Mesodermal cell (in vitro differentiated cells): ENCODE measurements at regions not wholly inside any gene's neighbourhood (a gene's known extent, or its start where the extent isn't known, plus 50 kb on each side); places are given as distances from the start of the nearest gene placed in this dataset.

Experiments
- H3K27ac ChIP-seq: 2 replicates; pipeline ENCODE4 v1.7.0; 2013; ENCODE audit warnings: mild to moderate bottlenecking, low read depth, low read length, moderate library complexity; ENCODE audit not compliant: severe bottlenecking
- H3K36me3 ChIP-seq: 2 replicates; pipeline ENCODE4 v1.7.1; 2013; ENCODE audit warnings: mild to moderate bottlenecking, low read length, moderate library complexity; ENCODE audit not compliant: control insufficient read depth, insufficient read depth
- H3K4me1 ChIP-seq: one replicate; pipeline ENCODE4 v1.7.1; 2013; ENCODE audit warnings: mild to moderate bottlenecking, low read length; ENCODE audit not compliant: insufficient read depth, control insufficient read depth, poor library complexity, severe bottlenecking
- H3K4me3 ChIP-seq: 2 replicates; pipeline ENCODE4 v1.7.0; 2013; ENCODE audit warnings: low read length, control low read depth, mild to moderate bottlenecking; ENCODE audit not compliant: insufficient read depth, poor library complexity, severe bottlenecking; ENCODE audit errors: extremely low read depth
- H3K9me3 ChIP-seq: 2 replicates; pipeline ENCODE4 v1.7.1; 2013; ENCODE audit warnings: mild to moderate bottlenecking, low read length, moderate library complexity; ENCODE audit not compliant: control insufficient read depth
- WGBS, 2 experiments: methylation state at CpG; one replicate each; pipeline ENCODE4 v1.1.5; 2013; ENCODE audit warnings: missing lambda C conversion rate in 2 of 2; ENCODE audit not compliant: insufficient coverage in 2 of 2; 5-methylcytosine and 5-hydroxymethylcytosine counted together

DNA sequence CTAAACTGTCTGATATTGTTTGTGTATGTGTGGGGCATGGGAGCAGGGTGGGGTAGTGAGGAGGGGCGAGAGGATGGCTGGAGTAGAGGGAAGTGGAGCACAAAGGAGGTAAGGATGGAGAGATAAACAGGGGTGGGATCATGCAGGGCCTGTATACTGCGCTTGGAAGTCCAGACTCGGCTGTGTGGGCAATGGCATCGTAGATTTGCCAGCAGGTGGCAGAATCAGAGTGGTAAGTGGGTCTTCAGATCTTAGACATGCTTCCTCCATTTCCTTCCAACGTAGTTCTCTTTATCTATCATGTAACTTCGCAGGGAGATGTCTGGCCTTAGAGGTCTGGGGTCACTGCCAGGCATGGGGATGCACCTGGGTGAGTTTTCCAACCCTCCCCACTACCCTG lies 155.5 kb downstream of the PDGFRA start:
- H3K36me3 ChIP-seq = no peaks in the 10 kb centered on the region
- no peak overlapping the region for H3K4me3 ChIP-seq
- no peaks in the 10 kb centered on the region for H3K9me3 ChIP-seq
- H3K27ac ChIP-seq = no peak overlapping the region
- H3K4me1 ChIP-seq = no peaks in the 10 kb centered on the region
- WGBS, 2 experiments = 80 to 82% methylated on average over 4 to 6 of the region's 6 CpGs

DNA sequence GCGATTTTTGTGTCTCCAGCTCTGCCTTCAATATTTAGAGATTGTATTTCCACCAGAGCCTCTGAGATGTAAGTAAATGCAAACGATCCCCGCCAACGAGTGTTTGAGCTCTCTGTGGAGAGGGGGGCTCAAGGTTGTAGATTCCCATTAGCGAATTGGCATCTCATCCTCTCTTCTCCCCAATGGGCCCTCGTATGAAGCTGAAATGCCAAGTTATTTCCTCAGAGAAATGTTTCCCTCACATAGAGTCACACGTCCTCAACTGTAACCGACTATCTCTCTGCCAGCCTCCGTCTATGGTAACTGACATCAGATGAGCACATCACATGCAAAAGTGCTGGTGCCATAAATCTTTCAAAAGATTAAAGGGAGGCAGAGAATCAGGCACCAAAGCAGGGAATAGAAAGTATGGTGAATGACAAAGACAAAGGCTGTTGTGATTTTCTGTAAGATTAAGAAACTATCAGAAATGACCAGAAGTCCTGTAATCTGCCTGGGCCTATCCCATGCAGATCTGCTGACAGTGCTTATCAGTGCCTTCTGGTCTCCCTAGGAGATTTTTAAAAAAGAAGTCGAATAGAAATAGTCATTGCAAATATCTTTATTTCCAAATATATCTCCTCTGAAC lies 157.1 kb downstream of the PDGFRA start:
- H3K9me3 ChIP-seq = no peaks in the 10 kb centered on the region
- H3K36me3 ChIP-seq = no peaks in the 10 kb centered on the region
- no peak overlapping the region for H3K4me3 ChIP-seq
- no peak overlapping the region for H3K27ac ChIP-seq
- H3K4me1 ChIP-seq = no peaks in the 10 kb centered on the region
- WGBS, 2 experiments = 75 to 96% methylated on average over 5 of the region's 10 CpGs

DNA sequence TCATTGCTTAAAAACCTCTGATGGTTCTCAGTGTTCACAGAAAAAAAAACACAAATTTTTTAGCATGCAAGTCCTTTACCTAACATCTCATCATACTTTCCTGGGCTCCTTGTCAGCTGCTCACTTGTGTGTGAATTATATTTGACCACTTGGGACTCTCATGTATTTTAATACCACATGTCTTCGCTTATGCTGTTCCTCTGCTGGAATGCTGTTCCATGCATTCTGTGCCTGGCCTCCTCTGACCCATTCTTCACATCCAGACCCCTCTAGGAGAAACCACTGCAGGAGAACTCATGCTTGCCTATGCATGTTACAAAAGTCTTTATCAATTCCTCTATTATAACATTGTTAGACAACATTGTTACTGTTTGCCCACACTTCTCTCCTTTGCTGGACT lies 157.6 kb downstream of the PDGFRA start:
- no peak overlapping the region for H3K4me3 ChIP-seq
- WGBS, 2 experiments = 93 to 100% methylated on average over 1 of the region's 1 CpG
- H3K9me3 ChIP-seq = no peaks in the 10 kb centered on the region
- no peaks in the 10 kb centered on the region for H3K4me1 ChIP-seq
- H3K36me3 ChIP-seq = no peaks in the 10 kb centered on the region
- H3K27ac ChIP-seq = no peak overlapping the region

DNA sequence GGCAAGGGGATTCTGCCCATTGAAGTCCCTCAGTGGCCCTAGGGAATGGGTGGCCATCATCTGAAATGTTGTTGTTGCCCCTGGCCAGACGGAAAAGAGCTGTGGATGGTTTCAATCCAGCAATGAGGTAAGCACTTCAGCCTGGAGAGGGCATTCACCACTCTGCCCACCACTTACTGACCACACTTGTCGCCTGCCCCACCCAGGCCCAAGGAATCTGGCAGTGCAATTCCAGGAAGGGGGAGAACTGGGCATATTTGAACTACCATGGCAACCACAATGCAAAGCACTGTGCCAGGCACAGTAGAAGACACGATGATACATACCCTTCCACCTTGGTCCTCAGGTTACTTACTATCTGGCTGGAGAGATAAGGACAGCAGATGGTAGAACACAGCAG lies 161.6 kb downstream of the PDGFRA start:
- Histone ChIP-seq H3K9me3 (no peaks in the 10 kb centered on the region), H3K27ac (no peak overlapping the region), H3K4me1 (no peaks in the 10 kb centered on the region), H3K36me3 (no peaks in the 10 kb centered on the region), H3K4me3 (no peak overlapping the region)
- WGBS, 2 experiments = 74% methylated on average over 2 of the region's 3 CpGs; no CpG with 5 or more reads in 1 of the 2 experiments

DNA sequence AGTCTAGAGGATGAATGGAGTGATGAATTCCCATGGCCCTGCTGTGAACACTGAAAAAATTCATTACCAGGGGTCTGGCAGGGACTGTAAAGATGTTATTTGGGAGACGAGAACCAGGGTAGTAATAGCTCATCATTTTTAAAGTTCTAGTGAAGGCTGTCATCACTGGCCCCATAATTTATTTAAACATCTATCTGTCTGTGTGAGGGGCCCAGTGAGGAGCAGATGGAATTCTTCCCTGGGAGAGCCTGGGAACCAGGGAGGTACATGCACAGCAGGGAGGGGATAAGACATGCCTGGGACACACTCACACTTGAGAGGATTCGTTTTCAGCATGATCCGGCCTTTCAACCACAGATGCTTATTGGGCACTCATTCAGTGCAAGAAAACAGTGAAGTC lies 162.0 kb downstream of the PDGFRA start:
- no peak overlapping the region for H3K27ac ChIP-seq
- no peak overlapping the region for H3K4me3 ChIP-seq
- H3K36me3 ChIP-seq = no peaks in the 10 kb centered on the region
- H3K9me3 ChIP-seq = no peaks in the 10 kb centered on the region
- no peaks in the 10 kb centered on the region for H3K4me1 ChIP-seq
- WGBS, 2 experiments = 25 to 45% methylated on average over 1 of the region's 3 CpGs

DNA sequence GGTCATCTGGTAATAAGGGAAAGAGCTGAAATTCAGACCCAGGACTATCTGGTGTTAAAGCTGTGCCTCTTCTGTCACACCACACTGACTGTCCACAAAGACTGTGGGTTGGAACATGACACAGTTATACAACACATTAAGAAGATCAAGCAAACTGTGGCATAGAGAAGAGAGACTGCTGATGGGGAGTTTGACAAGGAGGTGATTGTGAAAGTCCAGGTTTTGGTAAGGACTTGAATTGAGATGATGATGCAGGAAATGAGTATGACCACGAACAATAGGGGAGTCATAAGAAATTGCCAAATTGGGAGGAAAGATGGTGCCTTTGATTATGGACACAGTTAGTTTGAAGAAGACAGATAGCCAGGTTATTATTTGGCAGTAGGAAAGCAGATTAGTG lies 163.4 kb downstream of the PDGFRA start:
- Histone ChIP-seq H3K27ac (no peak overlapping the region), H3K9me3 (no peaks in the 10 kb centered on the region), H3K36me3 (no peaks in the 10 kb centered on the region), H3K4me3 (no peak overlapping the region), H3K4me1 (no peaks in the 10 kb centered on the region)
- 94 to 100% methylated on average over 1 of the region's 1 CpG for WGBS, 2 experiments

DNA sequence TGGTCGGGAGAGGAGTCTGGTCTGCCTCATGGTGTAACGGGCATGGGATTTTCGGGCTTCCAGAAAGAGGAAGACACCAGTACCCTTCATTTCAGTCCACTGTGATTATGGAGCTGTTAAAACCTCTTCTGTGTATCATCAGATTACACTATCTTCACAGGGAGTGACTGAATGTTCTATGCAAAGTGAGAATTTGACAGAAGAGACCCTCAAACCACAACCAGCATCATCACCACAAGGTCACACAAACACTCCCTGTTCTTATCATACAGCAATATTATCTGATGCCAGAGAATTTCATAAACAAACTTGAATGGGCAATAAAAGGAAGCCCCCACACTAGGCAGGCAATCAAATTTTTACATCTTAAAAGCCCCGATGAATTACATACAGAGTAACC lies 164.2 kb downstream of the PDGFRA start:
- WGBS, 2 experiments = 97 to 100% methylated on average over 1 to 4 of the region's 4 CpGs
- Histone ChIP-seq H3K4me3 (no peak overlapping the region), H3K4me1 (no peaks in the 10 kb centered on the region), H3K27ac (no peak overlapping the region), H3K36me3 (no peaks in the 10 kb centered on the region), H3K9me3 (no peaks in the 10 kb centered on the region)

DNA sequence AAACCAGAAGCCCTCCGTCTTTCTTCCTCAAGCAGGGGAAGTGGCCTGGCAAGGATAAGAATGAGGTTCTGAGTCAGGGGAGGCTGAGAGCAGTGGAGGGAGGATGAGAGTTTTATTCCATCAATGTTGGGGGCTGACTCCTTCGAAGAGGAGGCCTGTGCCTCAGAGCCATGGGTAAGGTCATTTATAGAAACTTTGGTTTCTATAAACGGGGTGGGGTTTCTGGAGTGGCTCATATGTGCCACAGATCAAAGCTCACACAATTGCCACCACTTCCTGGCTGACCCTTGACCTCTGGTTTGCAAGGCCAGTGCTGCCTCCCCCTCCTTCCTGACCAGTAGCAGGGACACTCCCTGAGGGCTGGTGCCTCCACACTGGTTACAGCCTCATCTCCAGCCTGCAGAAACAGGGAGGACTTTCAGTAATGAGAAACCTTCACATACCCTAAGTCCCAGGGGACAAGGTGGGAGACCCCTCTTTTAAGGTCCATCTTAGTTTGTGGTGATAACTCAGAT lies 166.0 kb downstream of the PDGFRA start:
- WGBS, 2 experiments = 100% methylated on average over 1 of the region's 3 CpGs; no CpG with 5 or more reads in 1 of the 2 experiments

DNA sequence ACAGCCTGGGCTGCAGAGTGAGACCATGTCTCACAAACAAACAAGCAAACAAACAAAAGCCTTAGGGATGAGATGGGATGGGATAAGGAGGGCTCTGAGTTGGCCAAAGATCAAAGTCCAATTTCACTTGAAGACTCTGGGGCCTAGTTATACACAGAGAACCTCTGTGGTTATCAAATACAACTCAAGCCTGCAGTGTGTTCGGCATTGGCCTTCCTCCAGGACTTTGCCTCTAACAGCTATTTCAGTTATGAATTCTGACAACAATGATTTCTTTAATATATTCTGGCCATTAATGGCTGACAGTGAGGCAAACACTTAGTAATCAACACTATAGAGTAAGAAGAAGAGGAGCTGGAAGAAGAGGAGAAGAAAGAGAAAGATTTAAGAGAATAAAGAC lies 171.1 kb downstream of the PDGFRA start:
- WGBS, 2 experiments = no CpG with 5 or more reads among the region's 1 CpG
- H3K4me1 ChIP-seq = peaks cover 3% of the 10 kb centered on the region
- no peaks in the 10 kb centered on the region for H3K9me3 ChIP-seq
- no peaks in the 10 kb centered on the region for H3K36me3 ChIP-seq
- H3K27ac ChIP-seq = peak overlapping the region; percentile 38
- H3K4me3 ChIP-seq = no peak overlapping the region

More for the DNA sequence above, 166.0 kb downstream of the PDGFRA start:
- Histone ChIP-seq H3K36me3 (no peaks in the 10 kb centered on the region), H3K9me3 (no peaks in the 10 kb centered on the region), H3K27ac (no peak overlapping the region), H3K4me3 (no peak overlapping the region), H3K4me1 (no peaks in the 10 kb centered on the region)

DNA sequence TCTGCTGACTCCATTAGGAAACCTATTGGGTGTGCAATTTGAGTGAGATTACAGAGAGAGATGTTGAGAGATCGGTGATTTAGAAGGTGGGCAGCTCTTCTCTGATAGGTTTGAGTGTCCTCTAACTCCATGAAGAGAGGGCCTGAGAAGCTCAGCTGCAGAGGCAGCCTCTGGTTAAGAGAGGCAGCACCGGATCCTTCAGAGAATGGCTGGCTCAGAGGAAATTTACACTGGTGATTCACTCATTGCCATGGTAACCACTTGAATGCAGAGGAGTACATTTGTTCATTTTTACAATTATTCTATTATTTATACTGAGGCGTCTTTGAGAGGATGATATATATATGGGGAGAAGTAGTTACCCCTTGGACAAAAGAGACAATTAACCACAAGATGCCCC lies 171.7 kb downstream of the PDGFRA start:
- Histone ChIP-seq H3K9me3 (no peaks in the 10 kb centered on the region), H3K27ac (peak overlapping the region; percentile 57), H3K36me3 (no peaks in the 10 kb centered on the region), H3K4me3 (no peak overlapping the region), H3K4me1 (peaks cover 3% of the 10 kb centered on the region)
- 79 to 88% methylated on average over 2 of the region's 3 CpGs for WGBS, 2 experiments

DNA sequence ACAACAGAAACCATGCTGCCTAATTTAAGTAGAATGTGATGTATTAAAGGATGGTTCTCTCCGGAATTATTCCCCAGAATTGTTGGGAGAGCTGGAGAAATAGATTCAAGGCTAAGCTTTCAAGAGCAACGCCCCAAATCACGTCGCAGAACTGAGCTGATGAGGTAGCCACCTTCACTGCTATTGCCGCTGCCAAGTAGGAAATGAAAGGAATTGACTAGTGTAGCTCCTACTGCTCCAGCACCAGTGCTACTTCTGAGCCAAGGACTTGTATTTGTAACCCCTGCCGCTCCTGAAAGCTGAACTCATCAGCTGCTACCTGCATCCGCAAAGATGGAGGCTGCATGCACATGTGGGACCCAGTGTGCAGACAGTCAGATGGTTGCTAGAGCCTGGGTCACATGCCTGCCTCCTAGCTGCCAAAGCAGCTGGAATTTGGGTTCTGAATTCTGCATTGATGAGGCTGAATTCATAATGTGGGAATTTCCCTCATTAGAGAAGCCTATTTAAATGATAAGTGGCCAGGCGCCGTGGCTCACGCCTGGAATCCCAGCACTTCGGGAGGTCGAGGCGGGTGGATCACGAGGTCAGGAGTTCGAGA lies 173.9 kb downstream of the PDGFRA start:
- no peak overlapping the region for H3K27ac ChIP-seq
- 83% methylated on average over 13 to 14 of the region's 15 CpGs for WGBS, 2 experiments
- H3K36me3 ChIP-seq = no peaks in the 10 kb centered on the region
- H3K4me3 ChIP-seq = no peak overlapping the region
- H3K4me1 ChIP-seq = peaks cover 3% of the 10 kb centered on the region
- H3K9me3 ChIP-seq = no peaks in the 10 kb centered on the region
